GM21528 (cell line): ENCODE measurements at regions not wholly inside any gene's neighbourhood (a gene's known extent, or its start where the extent isn't known, plus 50 kb on each side); places are given as distances from the start of the nearest gene placed in this dataset.
"Not testable (repeated sequence)": the region's sequence is repeated elsewhere in the genome, so short reads cannot be mapped to it uniquely, and the experiment has no call there.

ENCODE experiments used
- ATAC-seq: cut with Tn5 transposase; IDR thresholded peaks from one replicate; pipeline ENCODE4 v1.9.1; 2021; ENCODE audit warnings: mild to moderate bottlenecking, moderate library complexity; ENCODE audit not compliant: unreplicated experiment, low FRiP score

DNA sequence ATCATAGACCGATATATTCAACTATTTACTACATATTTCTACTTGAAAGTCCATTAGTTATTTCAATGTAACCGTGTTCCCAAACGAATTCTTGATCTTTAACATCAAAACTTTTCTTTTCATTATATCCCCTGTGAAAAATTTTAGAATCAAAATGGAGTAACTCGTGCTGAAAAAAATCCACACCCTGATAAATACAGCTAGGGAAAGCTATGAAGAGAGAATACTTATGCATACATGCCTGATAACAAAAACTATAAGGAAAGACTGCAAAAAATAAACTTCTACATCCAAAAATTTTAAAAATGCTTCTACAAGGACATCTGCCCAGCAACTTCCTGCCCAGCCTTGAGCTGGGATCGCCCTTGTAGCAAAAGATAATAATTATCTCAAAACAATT is 2458.3 kb upstream of the PCDH20 start:
- no peak for ATAC-seq

DNA sequence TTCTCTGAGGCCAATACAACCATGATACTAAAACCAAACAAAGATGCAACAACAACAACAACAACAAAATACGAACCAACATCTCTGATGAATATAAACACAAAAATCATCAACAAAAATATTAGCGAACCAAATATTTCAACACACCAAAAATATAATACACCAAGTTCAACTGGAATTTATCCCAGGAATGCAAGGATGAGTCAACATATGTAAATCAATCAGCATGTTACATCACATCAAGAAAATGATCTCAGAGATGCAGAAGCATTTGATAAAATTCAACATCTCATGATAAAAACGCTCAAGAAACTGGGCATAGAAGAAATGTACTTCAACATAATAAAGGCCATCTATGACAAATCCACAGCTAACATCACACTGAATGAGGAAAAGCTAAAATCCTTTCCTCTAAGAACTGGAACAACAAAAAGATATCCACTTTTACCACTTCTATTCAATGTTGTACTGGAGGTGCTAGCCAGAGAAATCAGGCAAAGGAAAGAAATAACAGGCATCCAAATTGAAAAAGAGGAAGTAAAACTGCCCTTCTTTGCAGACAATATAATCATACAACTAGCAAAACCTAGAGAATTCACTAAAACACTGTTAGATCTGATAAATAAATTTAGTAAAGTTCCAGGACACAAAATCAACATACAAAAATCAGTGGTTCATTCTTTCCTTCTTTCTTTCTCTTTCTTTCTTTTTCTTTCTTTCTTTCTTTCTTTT is 2448.7 kb upstream of the PCDH20 start:
- no peak for ATAC-seq

DNA sequence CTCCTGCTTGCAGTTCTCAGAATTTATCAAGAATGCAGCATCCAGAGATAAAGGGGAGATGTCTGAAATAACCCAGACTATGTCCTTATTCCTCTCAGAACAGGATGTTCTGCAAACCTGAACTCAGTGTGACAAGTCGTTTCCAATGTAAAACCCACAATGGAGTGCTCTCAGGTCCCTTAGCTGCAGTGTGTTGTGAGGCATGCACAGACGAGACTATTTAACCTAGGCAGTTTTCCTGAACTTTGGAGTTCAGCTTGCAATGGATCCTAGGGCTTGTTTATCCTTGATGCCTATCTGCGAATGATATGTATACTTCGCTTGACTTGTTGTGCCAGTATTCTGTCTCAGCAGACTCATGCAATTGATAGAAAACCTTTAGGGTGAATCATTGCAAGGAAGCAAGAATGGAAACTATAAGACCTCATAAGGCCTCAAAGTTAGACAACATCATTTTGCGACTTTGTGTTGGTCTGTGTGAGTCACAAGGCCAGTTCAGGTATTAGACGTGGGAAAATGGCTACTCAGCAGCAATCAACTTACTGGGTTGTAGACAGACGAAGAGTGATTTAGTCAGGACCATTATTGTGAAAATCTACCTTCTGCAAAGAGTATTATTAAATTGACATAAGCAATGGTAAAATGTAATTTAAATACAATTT is 2439.9 kb upstream of the PCDH20 start:
- no peak for ATAC-seq

DNA sequence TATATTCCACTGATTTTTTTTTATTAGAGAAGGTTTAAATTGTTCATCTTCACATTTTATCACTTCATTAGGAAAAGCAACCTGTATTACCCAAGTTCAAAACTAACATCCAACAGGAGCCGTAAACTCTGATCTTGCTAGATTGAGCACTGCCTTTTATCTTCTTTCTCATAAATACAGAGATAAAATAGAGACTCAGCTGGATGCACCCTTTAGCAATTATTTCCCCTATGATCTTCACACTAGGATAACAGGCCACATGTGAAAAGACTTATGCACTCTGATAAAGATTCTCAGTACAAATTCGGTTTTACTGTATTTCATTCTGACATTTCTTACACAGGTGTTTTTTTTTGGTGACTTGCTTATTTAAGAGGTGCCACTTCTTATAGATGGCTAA is 2438.2 kb upstream of the PCDH20 start:
- ATAC-seq: no peak

DNA sequence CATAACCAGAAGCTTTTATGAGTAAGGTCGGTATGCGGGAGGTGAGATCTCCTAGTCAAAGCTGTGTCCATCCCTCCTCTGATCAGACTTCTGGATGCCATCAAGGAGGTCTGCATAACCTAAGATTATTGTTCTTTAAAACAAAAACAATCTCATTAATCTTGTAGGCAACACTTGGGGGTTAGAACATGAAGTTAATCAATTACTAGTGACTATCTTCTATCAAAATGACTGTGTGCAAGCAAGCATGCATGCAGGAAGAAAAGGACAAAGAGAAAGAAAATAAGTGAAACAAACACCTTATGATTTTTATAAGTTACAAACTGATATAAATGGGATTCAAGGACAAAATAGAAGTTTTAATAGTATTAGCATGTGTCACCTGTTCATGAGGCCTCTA is 2435.9 kb upstream of the PCDH20 start:
- ATAC-seq: no peak

- ATAC-seq: no peak
These were observed 2428.4 kb upstream of the PCDH20 start for GRCh38 chr13:63843766-63844699.

DNA sequence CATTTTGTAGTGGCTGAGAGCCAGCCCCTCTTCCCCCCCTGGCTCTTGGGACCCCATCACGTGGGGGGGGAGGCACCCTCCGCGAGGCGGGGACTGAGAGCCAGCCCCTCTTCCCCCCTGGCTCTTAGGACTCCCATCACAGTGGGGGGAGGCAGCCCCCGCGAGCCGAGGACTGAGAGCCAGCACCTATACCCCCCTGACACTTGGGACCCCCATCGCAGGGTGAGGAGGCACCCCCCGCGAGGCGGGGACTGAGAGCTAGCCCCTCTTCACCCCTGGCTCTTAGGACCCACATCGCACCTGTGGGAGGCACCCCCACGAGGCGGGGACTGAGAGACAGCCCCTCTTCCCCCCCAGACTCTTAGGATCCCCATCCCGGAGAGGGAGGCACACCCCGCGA is 2426.5 kb upstream of the PCDH20 start:
- no peak for ATAC-seq

- ATAC-seq: no peak
These were observed 2425.1 kb upstream of the PCDH20 start for GRCh38 chr13:63840551-63841421.

DNA sequence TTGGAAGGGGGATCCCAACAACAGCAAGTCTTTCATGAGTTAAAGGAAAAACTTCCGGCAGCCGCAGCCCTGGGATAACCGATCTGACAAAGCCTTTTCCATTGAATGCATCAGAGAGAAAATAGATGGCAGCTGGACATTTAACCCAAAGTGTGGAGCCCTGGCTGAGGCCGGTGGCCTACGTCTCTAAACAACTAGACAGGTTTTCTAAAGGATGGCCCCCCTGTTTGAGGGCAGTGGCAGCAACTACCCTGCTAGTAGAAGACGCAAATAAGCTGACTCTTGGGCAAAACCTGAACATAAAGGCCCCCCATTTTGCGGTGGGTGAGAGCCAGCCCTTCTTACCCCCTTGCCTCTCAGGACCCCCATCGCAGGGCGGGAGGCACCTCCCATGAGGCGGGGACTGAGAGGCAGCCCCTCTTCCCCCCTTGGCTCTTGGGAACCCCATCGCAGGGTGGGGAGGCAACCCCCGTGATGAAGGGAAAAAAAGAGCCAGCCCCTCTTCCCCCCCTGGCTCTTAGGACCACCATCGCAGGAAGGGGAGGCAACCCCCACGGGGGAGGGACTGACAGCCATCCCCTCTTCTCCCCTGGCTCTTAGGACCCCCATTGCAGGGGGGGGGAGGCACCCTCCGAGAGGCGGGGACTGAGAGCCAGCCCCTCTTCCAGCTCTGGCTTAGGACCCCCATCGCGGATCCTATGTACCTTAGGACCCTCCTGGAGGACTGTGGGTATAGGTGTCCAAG is 2422.9 kb upstream of the PCDH20 start:
- no peak for ATAC-seq

DNA sequence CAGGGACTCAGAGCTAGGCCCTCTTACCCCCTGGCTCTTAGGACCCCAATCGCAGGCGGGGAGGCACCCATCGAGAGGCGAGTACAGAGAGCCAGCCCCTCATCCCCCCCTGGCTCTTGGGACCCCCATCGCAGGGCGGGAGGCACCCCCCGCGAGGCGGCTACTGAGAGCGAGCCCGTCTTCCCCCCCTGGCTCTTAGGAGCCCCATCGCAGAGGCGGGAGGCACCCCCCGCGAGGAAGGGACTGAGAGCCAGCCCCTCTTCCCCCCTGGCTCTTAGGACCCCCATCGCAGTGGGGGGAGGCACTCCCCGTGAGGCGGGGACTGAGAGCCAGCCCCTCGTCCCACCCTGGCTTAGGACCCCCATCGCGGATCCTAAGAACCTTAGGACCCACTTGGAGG is 2422.1 kb upstream of the PCDH20 start:
- not testable (repeated sequence) for ATAC-seq

DNA sequence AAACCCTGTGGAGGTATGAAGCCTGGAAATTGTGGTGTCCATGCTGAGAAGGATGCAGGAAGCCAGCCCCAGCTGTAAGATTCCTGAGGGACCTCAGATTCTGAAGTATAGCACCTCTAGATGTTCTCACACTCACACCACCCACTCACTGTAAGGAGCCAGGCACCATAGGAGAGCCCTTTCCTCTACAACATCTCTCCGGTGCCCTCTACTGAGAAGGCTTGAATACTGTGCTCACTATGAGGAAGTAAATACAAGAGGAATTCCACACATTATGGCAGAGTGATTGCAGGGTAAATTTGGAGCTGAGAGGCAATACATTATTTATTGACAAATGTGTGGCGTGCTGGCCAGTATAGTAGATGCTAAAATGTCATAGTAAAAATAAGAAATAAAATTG is 2414.0 kb upstream of the PCDH20 start:
- ATAC-seq: not testable (repeated sequence)

DNA sequence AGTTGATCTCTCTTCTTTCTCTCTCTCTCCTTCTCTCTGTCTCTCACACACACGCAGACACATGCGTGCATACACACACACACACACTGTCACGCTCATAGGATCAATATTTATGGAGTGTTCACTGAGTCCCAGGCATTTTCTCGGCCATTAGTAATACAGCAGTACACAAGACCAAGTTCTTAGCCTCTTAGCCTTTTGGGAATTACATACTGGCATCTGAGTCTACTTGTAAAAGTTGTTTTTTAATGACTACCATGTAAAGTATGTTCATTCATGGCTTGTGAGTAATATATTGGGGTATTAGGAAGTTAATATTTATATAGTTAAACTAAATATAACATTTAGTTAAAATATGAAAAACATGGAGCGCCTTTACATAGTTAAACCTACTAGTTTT is 2406.1 kb upstream of the PCDH20 start:
- not testable (repeated sequence) for ATAC-seq

DNA sequence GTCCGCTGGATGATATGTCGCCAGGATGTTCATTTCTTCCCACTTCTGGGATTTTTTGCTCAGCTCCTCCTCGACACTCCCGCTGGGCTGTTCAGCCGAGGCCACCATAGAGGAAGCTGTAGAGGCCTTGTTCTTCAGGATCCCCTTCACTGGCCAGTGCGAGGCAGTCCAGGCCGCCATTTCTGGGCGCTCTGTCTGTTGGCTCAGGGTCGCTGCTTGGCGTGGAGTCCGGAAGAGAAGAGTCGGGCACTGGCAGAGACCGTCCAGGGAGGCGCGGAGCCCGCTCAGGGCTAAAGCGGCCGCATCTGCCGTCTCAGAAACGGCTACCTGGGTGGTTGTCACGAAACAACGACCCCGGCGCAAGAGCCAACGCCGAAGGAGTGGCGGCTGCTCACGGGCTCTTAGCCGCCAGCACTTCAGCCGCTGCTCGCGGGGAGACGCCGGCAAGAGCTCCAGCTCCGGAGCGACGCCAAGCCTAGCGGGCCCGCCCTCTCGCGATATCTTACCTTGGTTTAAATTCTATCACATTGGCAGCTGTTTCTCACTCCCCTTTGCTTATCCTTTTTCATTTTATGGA is 2395.9 kb upstream of the PCDH20 start:
- ATAC-seq: not testable (repeated sequence)

DNA sequence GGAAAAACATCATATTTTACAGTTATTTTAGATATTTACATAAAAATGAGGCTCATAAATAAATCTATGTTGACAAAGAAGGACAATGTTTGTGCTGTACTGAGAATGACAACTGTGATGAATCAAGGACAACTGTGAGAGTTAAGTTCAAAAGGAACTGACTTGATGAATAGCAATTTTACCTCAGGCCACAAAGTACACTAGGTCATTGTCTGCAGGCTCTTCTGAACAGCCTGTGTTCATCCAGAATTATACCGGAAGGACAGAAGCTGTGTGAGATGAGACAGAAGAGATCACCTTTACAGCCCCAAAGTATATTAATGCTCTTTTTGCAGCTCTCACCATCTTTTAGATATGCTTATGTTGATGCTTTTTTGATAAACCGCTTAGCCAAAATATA is 2375.5 kb upstream of the PCDH20 start:
- ATAC-seq: not testable (repeated sequence)

DNA sequence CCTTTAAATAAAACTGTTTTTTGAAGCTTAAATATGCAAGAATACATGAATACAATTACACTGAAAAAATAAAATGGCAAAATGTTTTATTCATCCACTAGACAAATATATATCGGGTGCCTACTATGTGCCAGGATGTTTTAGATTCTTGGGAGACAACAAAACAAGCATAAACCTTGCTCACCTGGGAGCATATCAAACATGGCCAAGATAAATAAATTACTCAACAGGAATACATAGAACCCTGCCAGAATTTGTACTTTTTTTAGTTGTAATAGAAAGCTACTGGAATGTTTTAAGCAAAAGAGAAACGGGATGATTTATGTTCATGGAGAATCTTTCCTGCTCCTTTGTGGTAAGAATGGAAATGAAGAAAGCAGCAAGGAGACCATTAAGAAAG is 2358.5 kb upstream of the PCDH20 start:
- ATAC-seq: no peak

DNA sequence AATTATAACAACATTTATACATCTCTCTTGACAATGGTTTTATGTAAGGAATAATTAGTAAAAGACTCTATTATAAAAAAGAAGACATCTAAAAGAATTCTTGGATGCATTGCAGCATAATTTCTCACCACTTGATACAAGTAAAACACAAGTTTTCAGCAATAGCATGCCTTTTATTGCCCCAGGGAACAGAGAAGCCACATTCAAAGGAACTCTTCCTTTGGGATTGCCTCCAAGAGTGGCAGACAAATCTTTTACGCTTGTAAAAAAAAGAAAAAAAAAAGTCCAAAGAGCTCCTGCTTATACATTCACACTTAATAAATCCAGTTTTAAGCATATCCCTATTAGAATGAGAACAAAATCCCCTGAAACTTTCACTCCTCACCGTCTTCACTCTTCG is 2357.8 kb upstream of the PCDH20 start:
- no peak for ATAC-seq

- ATAC-seq: not testable (repeated sequence)
These were observed 2342.0 kb upstream of the PCDH20 start for GRCh38 chr13:63757683-63758082.

DNA sequence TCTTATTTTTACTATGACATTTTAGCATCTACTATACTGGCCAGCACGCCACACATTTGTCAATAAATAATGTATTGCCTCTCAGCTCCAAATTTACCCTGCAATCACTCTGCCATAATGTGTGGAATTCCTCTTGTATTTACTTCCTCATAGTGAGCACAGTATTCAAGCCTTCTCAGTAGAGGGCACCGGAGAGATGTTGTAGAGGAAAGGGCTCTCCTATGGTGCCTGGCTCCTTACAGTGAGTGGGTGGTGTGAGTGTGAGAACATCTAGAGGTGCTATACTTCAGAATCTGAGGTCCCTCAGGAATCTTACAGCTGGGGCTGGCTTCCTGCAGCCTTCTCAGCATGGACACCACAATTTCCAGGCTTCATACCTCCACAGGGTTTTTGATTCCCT is 2334.2 kb upstream of the PCDH20 start:
- ATAC-seq: not testable (repeated sequence)

- not testable (repeated sequence) for ATAC-seq
These were observed 2326.1 kb upstream of the PCDH20 start for GRCh38 chr13:63741814-63742101.
